IMR-90 (cell line): ENCODE measurements at regions not wholly inside any gene's neighbourhood (a gene's known extent, or its start where the extent isn't known, plus 50 kb on each side); places are given as distances from the start of the nearest gene placed in this dataset.
A peak's percentile ranks its signal among the peaks of the same experiment; 100 is the strongest.

Source experiments
- ATAC-seq: fragments of 200-7000 bp; cut with Tn5 transposase; 2 replicates; pipeline ENCODE4 v1.9.1; 2020; ENCODE audit warnings: low read depth, mild to moderate bottlenecking, moderate library complexity
- BruUV-seq: library from RNA; stranded (reverse); fragments of 400-500 nt; replicated peaks from 2 replicates; lab custom pipeline; 2021; lab: Mats Ljungman, UMichigan
- CTCF ChIA-PET: fragments of 300-600 bp; formaldehyde crosslinking; extraction: SDS; loops from one replicate; lab custom pipeline; 2021; ENCODE audit warnings: antibody characterized with exemption; lab: Yijun Ruan, JAX
- POLR2A ChIA-PET: fragments of 300-600 bp; sonication (Branson Sonifier 250); formaldehyde crosslinking; loops from one replicate; lab custom pipeline; 2022; ENCODE audit warnings: antibody characterized with exemption; ENCODE audit not compliant: unreplicated experiment; lab: Charles Lee
- DNase-seq: peaks from one replicate; pipeline ENCODE4 v3.0.0; 2013
- H2AFZ ChIP-seq: replicated peaks from 2 replicates; pipeline ENCODE3; 2013; ENCODE audit warnings: low read length, mild to moderate bottlenecking; ENCODE audit not compliant: poor library complexity
- H2AK5ac ChIP-seq: 2 replicates; pipeline ENCODE4 v1.6.1; 2013; ENCODE audit warnings: low read depth, low read length, inconsistent platforms
- H2AK9ac ChIP-seq: replicated peaks from 2 replicates; pipeline ENCODE3; 2013; ENCODE audit warnings: mild to moderate bottlenecking, low read depth, low read length, moderate library complexity; ENCODE audit not compliant: poor library complexity
- H2BK120ac ChIP-seq: 2 replicates; pipeline ENCODE4 v1.6.1; 2013; ENCODE audit warnings: low read depth, low read length, inconsistent platforms
- H2BK15ac ChIP-seq: 3 replicates; pipeline ENCODE4 v1.6.1; 2013; ENCODE audit warnings: low read depth, low read length, inconsistent platforms
- H2BK20ac ChIP-seq: 2 replicates; pipeline ENCODE4 v1.6.1; 2013; ENCODE audit warnings: low read depth, mild to moderate bottlenecking, inconsistent platforms, low read length, moderate library complexity
- H2BK5ac ChIP-seq: 2 replicates; pipeline ENCODE4 v1.6.1; 2013; ENCODE audit warnings: mild to moderate bottlenecking, low read depth, low read length, inconsistent platforms; ENCODE audit not compliant: poor library complexity, severe bottlenecking
- H3K14ac ChIP-seq: replicated peaks from 2 replicates; pipeline ENCODE4 v1.6.1; 2013; ENCODE audit warnings: low read depth, low read length, inconsistent platforms
- H3K18ac ChIP-seq: 2 replicates; pipeline ENCODE4 v1.6.1; 2013; ENCODE audit warnings: low read depth, low read length, control low read depth
- H3K23ac ChIP-seq: 2 replicates; pipeline ENCODE4 v1.6.1; 2013; ENCODE audit warnings: low read depth, low read length, inconsistent platforms
- H3K27ac ChIP-seq: 2 replicates; pipeline ENCODE4 v1.5.1; 2013; ENCODE audit warnings: mild to moderate bottlenecking, control low read depth, low read length; ENCODE audit not compliant: insufficient read depth
- H3K27me3 ChIP-seq: 2 replicates; pipeline ENCODE4 v1.6.1; 2013; ENCODE audit warnings: low read length; ENCODE audit not compliant: control insufficient read depth, insufficient read depth
- H3K36me3 ChIP-seq: 2 replicates; pipeline ENCODE4 v1.6.1; 2013; ENCODE audit warnings: low read length, mixed read lengths; ENCODE audit not compliant: control insufficient read depth, insufficient read depth
- H3K4ac ChIP-seq: 2 replicates; pipeline ENCODE4 v1.6.1; 2013; ENCODE audit warnings: low read depth, low read length, inconsistent platforms
- H3K4me1 ChIP-seq: 2 replicates; pipeline ENCODE4 v1.6.1; 2013; ENCODE audit warnings: low read length, mixed read lengths; ENCODE audit not compliant: control insufficient read depth, insufficient read depth
- H3K4me2 ChIP-seq: 2 replicates; pipeline ENCODE4 v1.6.1; 2013; ENCODE audit warnings: low read depth, mild to moderate bottlenecking, control low read depth, low read length, moderate library complexity
- H3K4me3 ChIP-seq: 2 replicates; pipeline ENCODE4 v1.5.1; 2013; ENCODE audit warnings: low read depth, mild to moderate bottlenecking, control low read depth, low read length, moderate library complexity; ENCODE audit not compliant: insufficient read depth
- H3K56ac ChIP-seq: 2 replicates; pipeline ENCODE4 v1.6.1; 2013; ENCODE audit warnings: low read length, inconsistent platforms; ENCODE audit not compliant: insufficient read depth; ENCODE audit errors: extremely low read depth
- H3K79me1 ChIP-seq, 2 experiments: 2 replicates each; pipeline ENCODE4 v1.6.1; 2013; ENCODE audit warnings: low read length in 2 of 2, inconsistent platforms in 1 of 2, low read depth in 1 of 2
- H3K9ac ChIP-seq: 2 replicates; pipeline ENCODE4 v1.6.1; 2013; ENCODE audit warnings: low read depth, low read length, control low read depth
- H3K9me1 ChIP-seq: 2 replicates; pipeline ENCODE4 v1.6.1; 2013; ENCODE audit warnings: low read length, inconsistent platforms; ENCODE audit not compliant: insufficient read depth
- H3K9me3 ChIP-seq: 2 replicates; pipeline ENCODE4 v1.6.1; 2013; ENCODE audit warnings: low read length; ENCODE audit not compliant: control insufficient read depth, insufficient read depth
- H4K20me1 ChIP-seq: 2 replicates; pipeline ENCODE4 v1.6.1; 2013; ENCODE audit warnings: low read length, inconsistent platforms; ENCODE audit not compliant: insufficient read depth
- H4K5ac ChIP-seq: 2 replicates; pipeline ENCODE4 v1.6.1; 2013; ENCODE audit warnings: mild to moderate bottlenecking, low read depth, low read length, control low read depth
- H4K8ac ChIP-seq, 2 experiments: 2 replicates each; pipeline ENCODE4 v1.6.1; 2013; ENCODE audit warnings: low read depth in 2 of 2, low read length in 2 of 2, control low read depth in 1 of 2, inconsistent platforms in 1 of 2
- H4K91ac ChIP-seq: 2 replicates; pipeline ENCODE4 v1.6.1; 2013; ENCODE audit warnings: low read depth, low read length, inconsistent platforms; ENCODE audit not compliant: insufficient read depth
- CEBPB ChIP-seq: IDR thresholded peaks from 2 replicates; pipeline ENCODE4 v1.6.1; 2012; ENCODE audit warnings: low read depth, low read length, improper control_type of control experiment
- CTCF ChIP-seq: conservative IDR thresholded peaks from 2 replicates; pipeline ENCODE4 v1.5.1; 2012; ENCODE audit warnings: mild to moderate bottlenecking, low read depth, low read length, improper control_type of control experiment
- ELK1 ChIP-seq: fragments of 150-350 bp; IDR thresholded peaks from 2 replicates; pipeline ENCODE4 v1.6.1; 2016; ENCODE audit warnings: low read depth, mild to moderate bottlenecking, low read length, moderate library complexity, borderline replicate concordance
- FOS ChIP-seq: fragments of 150-350 bp; IDR thresholded peaks from 2 replicates; pipeline ENCODE4 v1.6.1; 2016; ENCODE audit warnings: low read depth, low read length
- MAFK ChIP-seq: IDR thresholded peaks from 2 replicates; pipeline ENCODE4 v1.6.1; 2012; ENCODE audit warnings: low read depth, low read length, improper control_type of control experiment
- MAZ ChIP-seq: IDR thresholded peaks from 2 replicates; pipeline ENCODE4 v1.6.1; 2012; ENCODE audit warnings: low read depth, mild to moderate bottlenecking, low read length, improper control_type of control experiment, moderate library complexity, borderline replicate concordance
- NFE2L2 ChIP-seq: fragments of 150-350 bp; IDR thresholded peaks from 2 replicates; pipeline ENCODE4 v1.6.1; 2016; ENCODE audit warnings: low read depth, mild to moderate bottlenecking, low read length
- POLR2A ChIP-seq: IDR thresholded peaks from 2 replicates; pipeline ENCODE4 v1.6.1; 2012; ENCODE audit warnings: mild to moderate bottlenecking, low read depth, low read length
- RCOR1 ChIP-seq: IDR thresholded peaks from 2 replicates; pipeline ENCODE4 v1.6.1; 2012; ENCODE audit warnings: mild to moderate bottlenecking, low read length, improper control_type of control experiment; ENCODE audit not compliant: insufficient replicate concordance
- RFX5 ChIP-seq: IDR thresholded peaks from 2 replicates; pipeline ENCODE4 v1.8.0; 2012; ENCODE audit warnings: low read depth, mild to moderate bottlenecking, low read length, moderate library complexity
- SMC3 ChIP-seq: fragments of 150-350 bp; IDR thresholded peaks from 2 replicates; pipeline ENCODE4 v1.6.1; 2016; ENCODE audit warnings: low read depth, mild to moderate bottlenecking, antibody characterized with exemption, low read length, moderate library complexity
- USF2 ChIP-seq: fragments of 150-350 bp; IDR thresholded peaks from 2 replicates; pipeline ENCODE4 v1.6.1; 2017; ENCODE audit warnings: mild to moderate bottlenecking, antibody characterized with exemption, low read length, low read depth
- WGBS, 2 experiments: methylation state at CpG; one replicate each; pipeline versions ENCODE4 v1.1.5 to v1.1.7; 2013; ENCODE audit warnings: missing lambda C conversion rate in 2 of 2; ENCODE audit not compliant: insufficient read length in 1 of 2; ENCODE audit errors: extremely low coverage in 2 of 2; 5-methylcytosine and 5-hydroxymethylcytosine counted together
- dilution Hi-C: fragments of 300-500 bp; cut with HindIII; formaldehyde crosslinking; loops from one replicate; pipeline ENCODE4 v1.14.3; 2018; ENCODE audit warnings: low sequenced_read_pairs; ENCODE audit not compliant: unreplicated experiment
- in situ Hi-C: fragments of 300-500 bp; cut with MboI; formaldehyde crosslinking; loops from 3 replicates; pipeline ENCODE4 v1.14.3; 2019; ENCODE audit warnings: low sequenced_read_pairs, inconsistent platforms, mixed read lengths
- intact Hi-C: fragments of 100-400 bp; cut with micrococcal nuclease; formaldehyde crosslinking; loops from 2 replicates; pipeline ENCODE4 v1.10.0; 2022

- POLR2A ChIA-PET = no interaction called here
- no peaks in the 10 kb centered on the region for H3K9me3 ChIP-seq
- no TSS peak for BruUV-seq
- H3K4ac ChIP-seq = peak overlapping the region; percentile 34; the same call in 1 of the 2 replicates
- CTCF ChIA-PET = interaction anchor here (1.7 kb wide), 2 partner anchors 11 to 33 kb away, joined by 4 to 7 read pairs; no protein-coding TSS in a partner anchor
- dilution Hi-C loops = no loop called here
- H3K79me1 ChIP-seq = no peaks in the 10 kb centered on the region; a peak in 1 of 4 replicates
- H4K91ac ChIP-seq = peak overlapping the region; percentile 47; the same call in 1 of the 2 replicates
- in situ Hi-C loops = loop anchor here (5.0 kb wide), 1 partner anchor 66 kb away; the partner anchor contains the start of gene BZW1
- peak overlapping the region; percentile 74 for H2BK20ac ChIP-seq
- TF ChIP-seq NFE2L2 (no peak), MAZ (no peak), CEBPB (no peak), USF2 (no peak), POLR2A (no peak), FOS (no peak), SMC3 (no peak), ELK1 (no peak), CTCF (no peak), RFX5 (no peak), MAFK (no peak), RCOR1 (no peak)
- peak overlapping the region; percentile 35 for H2AFZ ChIP-seq
- H3K27ac ChIP-seq = peak overlapping the region; percentile 9; the same call in 1 of the 2 replicates
- no peak overlapping the region for H2AK9ac ChIP-seq
- no peak overlapping the region for H3K4me2 ChIP-seq
- H3K4me1 ChIP-seq = peaks cover 26% of the 10 kb centered on the region
- DNase-seq (no peak), ATAC-seq (no peak)
- no peak overlapping the region for H3K9ac ChIP-seq
- no peak overlapping the region for H3K56ac ChIP-seq
- peak overlapping the region; percentile 46; the same call in 1 of the 2 replicates for H3K14ac ChIP-seq
- H3K23ac ChIP-seq = 0 out of 2 replicates have a peak overlapping the region, but pooled peaks have one; percentile 13
- H3K36me3 ChIP-seq = no peaks in the 10 kb centered on the region
- H4K20me1 ChIP-seq = no peaks in the 10 kb centered on the region
- H2BK15ac ChIP-seq = peak overlapping the region; percentile 48; the same call in 2 of the 3 replicates
- peaks cover 17% of the 10 kb centered on the region for H3K9me1 ChIP-seq
- peak overlapping the region; percentile 92 for H2BK120ac ChIP-seq
- H2BK5ac ChIP-seq = peak overlapping the region; percentile 84
- 100% methylated on average over 2 of the region's 7 CpGs; no CpG with 5 or more reads in 1 of the 2 experiments for WGBS, 2 experiments
- peak overlapping the region; percentile 74 for H2AK5ac ChIP-seq
- H3K27me3 ChIP-seq = no peaks in the 10 kb centered on the region
- intact Hi-C loops = loop anchor here (2.0 to 5.0 kb wide), 2 partner anchors 64 to 116 kb away; partner anchors contain the start of genes BZW1 and CLK1
- H4K8ac ChIP-seq = peak overlapping the region in 1 of 2 experiments; percentile 43; a peak in 2 of 4 replicates
- H3K4me3 ChIP-seq = no peak overlapping the region
- peak overlapping the region; percentile 28; the same call in 1 of the 2 replicates for H3K18ac ChIP-seq
- peak overlapping the region; percentile 8; the same call in 1 of the 2 replicates for H4K5ac ChIP-seq
These were observed 65.4 kb upstream of the BZW1 start for GRCh38 chr2:200746301-200746700.
